HG03457 (cell line): ENCODE measurements at regions not wholly inside any gene's neighbourhood (a gene's known extent, or its start where the extent isn't known, plus 50 kb on each side); places are given as distances from the start of the nearest gene placed in this dataset.
"Not testable (repeated sequence)": the region's sequence is repeated elsewhere in the genome, so short reads cannot be mapped to it uniquely, and the experiment has no call there.

Experiments
- ATAC-seq: cut with Tn5 transposase; IDR thresholded peaks from one replicate; pipeline ENCODE4 v1.9.1; 2021; ENCODE audit warnings: moderate number of reproducible peaks; ENCODE audit not compliant: unreplicated experiment

GRCh38 chr4:4670869-4671268 is 129.0 kb upstream of the STX18 start:
- no peak for ATAC-seq

- ATAC-seq, result no peak
These were observed 126.7 kb upstream of the STX18 start for GRCh38 chr4:4668355-4669210.

GRCh38 chr4:4667622-4668081 is 125.8 kb upstream of the STX18 start:
- no peak for ATAC-seq

- no peak for ATAC-seq
These were observed 125.1 kb upstream of the STX18 start for GRCh38 chr4:4666693-4667621.

GRCh38 chr4:4666187-4666586 is 124.3 kb upstream of the STX18 start:
- ATAC-seq, result no peak

- ATAC-seq, result no peak
These were observed 122.4 kb upstream of the STX18 start for GRCh38 chr4:4664234-4664633.

GRCh38 chr4:4663028-4663427 is 121.2 kb upstream of the STX18 start:
- no peak for ATAC-seq

- ATAC-seq, result no peak
These were observed 120.4 kb upstream of the STX18 start for GRCh38 chr4:4662230-4662629.

- no peak for ATAC-seq
These were observed 118.2 kb upstream of the STX18 start for GRCh38 chr4:4659871-4660651.

GRCh38 chr4:4658052-4658451 is 116.2 kb upstream of the STX18 start:
- no peak for ATAC-seq

GRCh38 chr4:4656977-4657376 is 115.1 kb upstream of the STX18 start:
- no peak for ATAC-seq

GRCh38 chr4:4655901-4656300 is 114.1 kb upstream of the STX18 start:
- ATAC-seq, result no peak

GRCh38 chr4:4655011-4655410 is 113.2 kb upstream of the STX18 start:
- no peak for ATAC-seq

- ATAC-seq, result no peak
These were observed 110.2 kb upstream of the STX18 start for GRCh38 chr4:4651811-4652755.

- no peak for ATAC-seq
These were observed 105.2 kb upstream of the STX18 start for GRCh38 chr4:4647041-4647440.

GRCh38 chr4:4645743-4646142 is 103.9 kb upstream of the STX18 start:
- ATAC-seq, result no peak

GRCh38 chr4:4644277-4644676 is 102.4 kb upstream of the STX18 start:
- not testable (repeated sequence) for ATAC-seq

GRCh38 chr4:4643743-4644142 is 101.9 kb upstream of the STX18 start:
- ATAC-seq, result not testable (repeated sequence)

- ATAC-seq, result no peak
These were observed 101.5 kb upstream of the STX18 start for GRCh38 chr4:4643306-4643705.

- no peak for ATAC-seq
These were observed 100.7 kb upstream of the STX18 start for GRCh38 chr4:4642496-4643000.
